Thyroid gland (tissue), 4 donors: ENCODE measurements at regions not wholly inside any gene's neighbourhood (a gene's known extent, or its start where the extent isn't known, plus 50 kb on each side); places are given as distances from the start of the nearest gene placed in this dataset. TPM values are rescaled to one million over a fixed set of nuclear protein-coding genes. Genes with fewer than 3 reads are reported as not detected.

Source experiments
- DNase-seq, 2 donors: peaks; one replicate each; pipeline ENCODE4 v3.0.0-alpha.2; 2019
- H3K27ac ChIP-seq, 3 donors: fragments of 200-600 bp; sonication (generic); 1 replicate in 2 of 3; 2 replicates in 1 of 3; pipeline ENCODE4 v1.5.1; 2016 to 2019; ENCODE audit warnings: mild to moderate bottlenecking in 1 of 3, moderate library complexity in 1 of 3
- H3K27me3 ChIP-seq: fragments of 200-600 bp; sonication (generic); one replicate; pipeline ENCODE4 v1.5.1; 2019
- H3K36me3 ChIP-seq, 2 donors: fragments of 200-600 bp; sonication (generic); one replicate each; pipeline ENCODE4 v1.5.1; 2016 to 2019
- H3K4me1 ChIP-seq, 2 donors: fragments of 200-600 bp; sonication (generic); one replicate each; pipeline ENCODE4 v1.5.1; 2017 to 2019
- H3K4me3 ChIP-seq, 3 donors: fragments of 200-600 bp; sonication (generic); replicated peaks in 1 of 3; 1 replicate in 2 of 3; 2 replicates in 1 of 3; pipeline ENCODE4 v1.5.1; 2016; ENCODE audit warnings: mild to moderate bottlenecking in 1 of 3
- H3K9me3 ChIP-seq: fragments of 200-600 bp; sonication (generic); one replicate; pipeline ENCODE4 v1.5.1; 2017
- CTCF ChIP-seq, 6 experiments: fragments of 200-600 bp in 3 of 6; fragments of 450-650 bp in 3 of 6; sonication (generic) in 3 of 6; IDR thresholded peaks; one replicate each; pipeline ENCODE4 v1.5.1; 2016 to 2019; ENCODE audit warnings: antibody characterized with exemption in 6 of 6, mild to moderate bottlenecking in 2 of 6, inconsistent platforms in 1 of 6, moderate library complexity in 1 of 6
- POLR2A ChIP-seq, 2 donors: fragments of 450-650 bp; IDR thresholded peaks; one replicate each; pipeline ENCODE4 v1.6.1; 2017; ENCODE audit warnings: antibody characterized with exemption in 2 of 2, mild to moderate bottlenecking in 2 of 2, moderate library complexity in 1 of 2
- WGBS, 2 donors: methylation state at CpG; one replicate each; pipeline ENCODE4 v1.1.5; 2017; 5-methylcytosine and 5-hydroxymethylcytosine counted together
- intact Hi-C: fragments of 100-400 bp; cut with DNase I; formaldehyde crosslinking; loops from one replicate; pipeline ENCODE4 v1.15.1; 2023
- small RNA-seq: library from RNA; depleted of rRNA; stranded (forward); fragments of <200 nt; gene quantifications from one replicate; pipeline ENCODE3, GENCODE V24; 2016

GRCh38 chr22:33109514-33110430 lies 51.6 kb upstream of the SYN3 start:
- H3K9me3 ChIP-seq, result no peaks in the 10 kb centered on the region
- TF ChIP-seq CTCF (IDR thresholded peaks at IDR 0.05) (no peak), POLR2A (IDR thresholded peaks at IDR 0.05) (no peak)
- H3K27me3 ChIP-seq, result no peaks in the 10 kb centered on the region
- intact Hi-C loops, result no loop called here
- no peak overlapping the region for H3K4me3 ChIP-seq
- no peaks in the 10 kb centered on the region for H3K36me3 ChIP-seq
- DNase-seq, result no peak
- whole genome bisulfite sequencing, 2 donors, result 68 to 74% methylated on average over 7 of the region's 7 CpGs
- no peaks in the 10 kb centered on the region for H3K4me1 ChIP-seq
- no peak overlapping the region for H3K27ac ChIP-seq

GRCh38 chr22:33108037-33108436 lies 49.9 kb upstream of the SYN3 start:
- Histone ChIP-seq H3K36me3 (no peaks in the 10 kb centered on the region), H3K9me3 (no peaks in the 10 kb centered on the region), H3K4me1 (no peaks in the 10 kb centered on the region), H3K27me3 (no peaks in the 10 kb centered on the region), H3K4me3 (no peak overlapping the region), H3K27ac (no peak overlapping the region)
- WGBS, 2 donors, result 58 to 64% methylated on average over 5 of the region's 5 CpGs
- no peak for TF ChIP-seq CTCF (IDR thresholded peaks at IDR 0.05)
- TF ChIP-seq POLR2A (IDR thresholded peaks at IDR 0.05), result no peak
- intact Hi-C loops, result no loop called here
- no peak for DNase-seq

Small RNAs in the stretch of these regions (small RNA-seq; reads per million reads assigned to genes)
- not detected for gene Z82198.3
